GM12878 (cell line): ENCODE measurements at regions not wholly inside any gene's neighbourhood (a gene's known extent, or its start where the extent isn't known, plus 50 kb on each side); places are given as distances from the start of the nearest gene placed in this dataset.

Source experiments
- CREB1 ChIP-seq: IDR thresholded peaks from 2 replicates; pipeline ENCODE4 v1.6.1; 2012; ENCODE audit warnings: low read depth, mild to moderate bottlenecking, inconsistent platforms
- CTCF ChIP-seq, 3 experiments: IDR thresholded peaks in 2 of 3; conservative IDR thresholded peaks in 1 of 3; 2 replicates each; pipeline ENCODE4 v1.5.1; 2011; ENCODE audit warnings: low read depth in 3 of 3, low read length in 3 of 3, mild to moderate bottlenecking in 3 of 3, control low read depth in 2 of 3, moderate library complexity in 2 of 3, inconsistent platforms in 1 of 3, mixed read lengths in 1 of 3; ENCODE audit not compliant: control insufficient read depth in 2 of 3, insufficient read depth in 1 of 3; ENCODE audit errors: extremely low read depth in 1 of 3
- EP300 ChIP-seq, 2 experiments: fragments of 150-350 bp in 1 of 2; IDR thresholded peaks; 2 replicates each; pipeline ENCODE4 v1.6.1; 2011 to 2012; ENCODE audit warnings: low read depth in 2 of 2, low read length in 2 of 2, borderline replicate concordance in 1 of 2, improper control_type of control experiment in 1 of 2, inconsistent platforms in 1 of 2; ENCODE audit not compliant: control insufficient read depth in 1 of 2
- EZH2 ChIP-seq: IDR thresholded peaks from 2 replicates; pipeline ENCODE4 v1.6.1; 2012; ENCODE audit warnings: low read depth, mild to moderate bottlenecking, control low read depth, inconsistent platforms, low read length, borderline replicate concordance; ENCODE audit not compliant: control insufficient read depth
- PKNOX1 ChIP-seq: fragments of 450-650 bp; IDR thresholded peaks from 2 replicates; pipeline ENCODE4 v1.6.1; 2016; ENCODE audit warnings: mild to moderate bottlenecking
- POLR2A ChIP-seq: IDR thresholded peaks from 2 replicates; pipeline ENCODE4 v1.6.1; 2011; ENCODE audit warnings: low read depth, mild to moderate bottlenecking, low read length
- RAD21 ChIP-seq: IDR thresholded peaks from 2 replicates; pipeline ENCODE4 v1.6.1; 2011; ENCODE audit warnings: mild to moderate bottlenecking, low read depth, low read length, moderate library complexity; ENCODE audit not compliant: insufficient read depth
- ZBTB33 ChIP-seq: fragments of 450-650 bp; IDR thresholded peaks from 2 replicates; pipeline ENCODE4 v1.6.1; 2017; ENCODE audit warnings: mild to moderate bottlenecking
- ZNF217 ChIP-seq: fragments of 450-650 bp; IDR thresholded peaks from 2 replicates; pipeline ENCODE4 v1.6.1; 2017; ENCODE audit warnings: antibody characterized with exemption, mild to moderate bottlenecking

- TF ChIP-seq ZNF217 = no peak
- no peak for TF ChIP-seq EP300 (IDR thresholded peaks at IDR 0.05; ENCODE audit: borderline replicate concordance in 1 of 2, control insufficient read depth in 1 of 2, low read depth in 2 of 2, low read length in 2 of 2)
- TF ChIP-seq CREB1 = no peak
- TF ChIP-seq CTCF (IDR thresholded peaks at IDR 0.05 in 2 of 3, conservative IDR thresholded peaks at IDR 0.05 in 1 of 3; ENCODE audit: control insufficient read depth in 2 of 3, extremely low read depth in 1 of 3, insufficient read depth in 1 of 3, low read depth in 3 of 3, low read length in 3 of 3) = no peak
- no peak for TF ChIP-seq PKNOX1
- TF ChIP-seq RAD21 = no peak
- TF ChIP-seq EZH2 = no peak
- TF ChIP-seq POLR2A = no peak
- TF ChIP-seq ZBTB33 = no peak
Measured at GRCh38 chr17:31744511-31744951, 114.5 kb downstream of the COPRS start.
